SK-N-MC (cell line): ENCODE measurements at regions not wholly inside any gene's neighbourhood (a gene's known extent, or its start where the extent isn't known, plus 50 kb on each side); places are given as distances from the start of the nearest gene placed in this dataset.

Experiments used
- EZH2 ChIP-seq: fragments of 200-600 bp; sonication (generic); IDR thresholded peaks from one replicate; pipeline ENCODE4 v1.6.1; 2017; ENCODE audit warnings: antibody characterized with exemption
- POLR2AphosphoS5 ChIP-seq: IDR thresholded peaks from 2 replicates; pipeline ENCODE4 v1.6.1; 2012; ENCODE audit warnings: mild to moderate bottlenecking, low read depth, low read length, borderline replicate concordance

DNA sequence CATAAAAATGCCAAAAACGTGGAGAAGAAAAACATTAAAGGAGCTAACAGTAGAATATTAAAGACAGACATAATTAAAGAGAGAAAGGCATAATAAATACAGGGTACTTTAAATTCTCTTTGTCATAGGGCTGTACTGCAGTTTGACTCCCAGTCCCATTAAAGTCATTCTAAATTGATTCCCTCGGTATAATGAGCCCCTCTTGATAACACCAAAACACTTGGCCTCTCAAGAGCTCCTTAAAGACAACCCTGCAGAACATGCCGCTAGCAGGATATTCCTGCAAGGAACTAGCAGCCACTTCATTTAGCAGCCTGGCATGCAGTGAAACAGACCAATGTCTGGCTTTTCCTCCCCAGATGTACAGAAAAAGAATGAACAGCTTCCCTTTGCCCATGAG, 273.8 kb upstream of the ESRRG start:
- TF ChIP-seq POLR2AphosphoS5 (no peak), EZH2 (no peak)
